SK-N-SH treated with all-trans-retinoic acid at 6 μM for 48 hours (cell line): ENCODE measurements at regions not wholly inside any gene's neighbourhood (a gene's known extent, or its start where the extent isn't known, plus 50 kb on each side); places are given as distances from the start of the nearest gene placed in this dataset.

Experiments
- ATAC-seq: fragments of 200-7000 bp; cut with Tn5 transposase; 3 replicates; pipeline ENCODE4 v1.9.1; 2020; ENCODE audit warnings: mild to moderate bottlenecking, moderate library complexity
- ARNTL ChIP-seq: fragments of 450-650 bp; formaldehyde crosslinking; IDR thresholded peaks from 2 replicates; pipeline ENCODE4 v1.5.0; 2020; ENCODE audit warnings: low read depth, mild to moderate bottlenecking, moderate library complexity, borderline replicate concordance
- BACH2 ChIP-seq: fragments of 250-450 bp; sonication (Bioruptor Pico); IDR thresholded peaks from 2 replicates; pipeline ENCODE4 v1.9.0; 2021; ENCODE audit warnings: mild to moderate bottlenecking, borderline replicate concordance
- CREB5 ChIP-seq: fragments of 250-450 bp; sonication (Bioruptor Pico); IDR thresholded peaks from 2 replicates; pipeline ENCODE4 v1.5.1; 2020; ENCODE audit warnings: low read depth, mild to moderate bottlenecking, moderate library complexity
- CSDC2 ChIP-seq: fragments of 250-450 bp; sonication (Bioruptor Pico); IDR thresholded peaks from 2 replicates; pipeline ENCODE4 v1.5.0; 2020; ENCODE audit warnings: mild to moderate bottlenecking, moderate library complexity
- CSRNP3 ChIP-seq: fragments of 250-450 bp; sonication (Bioruptor Pico); IDR thresholded peaks from 2 replicates; pipeline ENCODE4 v1.5.1; 2021; ENCODE audit warnings: mild to moderate bottlenecking, moderate library complexity
- ESRRG ChIP-seq: fragments of 250-450 bp; sonication (Bioruptor Pico); IDR thresholded peaks from 2 replicates; pipeline ENCODE4 v1.6.1; 2021; ENCODE audit warnings: mild to moderate bottlenecking
- GLIS3 ChIP-seq: fragments of 250-450 bp; sonication (Bioruptor Pico); IDR thresholded peaks from 2 replicates; pipeline ENCODE4 v1.5.0; 2020; ENCODE audit warnings: mild to moderate bottlenecking, moderate library complexity
- ISL1 ChIP-seq: fragments of 250-450 bp; sonication (Bioruptor Pico); IDR thresholded peaks from 2 replicates; pipeline ENCODE4 v2.1.2; 2022; ENCODE audit warnings: mild to moderate bottlenecking, moderate library complexity
- OSR1 ChIP-seq: fragments of 250-450 bp; sonication (Bioruptor Pico); IDR thresholded peaks from 2 replicates; pipeline ENCODE4 v1.8.0; 2022; ENCODE audit warnings: moderate library complexity, mild to moderate bottlenecking, inconsistent platforms
- PATZ1 ChIP-seq: fragments of 250-450 bp; sonication (Bioruptor Pico); IDR thresholded peaks from 2 replicates; pipeline ENCODE4 v1.8.0; 2020; ENCODE audit warnings: mild to moderate bottlenecking, moderate library complexity, borderline replicate concordance
- POU6F1 ChIP-seq: fragments of 250-450 bp; sonication (Bioruptor Pico); IDR thresholded peaks from 2 replicates; pipeline ENCODE4 v1.8.0; 2021; ENCODE audit warnings: low read depth, mild to moderate bottlenecking, moderate library complexity, borderline replicate concordance
- PPARA ChIP-seq: fragments of 250-450 bp; sonication (Bioruptor Pico); IDR thresholded peaks from 2 replicates; pipeline ENCODE4 v1.5.0; 2020; ENCODE audit warnings: mild to moderate bottlenecking, borderline replicate concordance
- SNAI2 ChIP-seq: fragments of 250-450 bp; sonication (Bioruptor Pico); IDR thresholded peaks from 2 replicates; pipeline ENCODE4 v1.5.0; 2020; ENCODE audit warnings: mild to moderate bottlenecking, moderate library complexity
- TCF4 ChIP-seq: fragments of 250-450 bp; sonication (Bioruptor Pico); IDR thresholded peaks from 2 replicates; pipeline ENCODE4 v1.8.0; 2021; ENCODE audit warnings: mild to moderate bottlenecking, moderate library complexity, borderline replicate concordance
- TOX ChIP-seq: fragments of 250-450 bp; sonication (Bioruptor Pico); IDR thresholded peaks from 2 replicates; pipeline ENCODE4 v1.8.0; 2021; ENCODE audit warnings: mild to moderate bottlenecking, moderate library complexity, borderline replicate concordance
- ZC3H10 ChIP-seq: fragments of 250-450 bp; sonication (Bioruptor Pico); IDR thresholded peaks from 2 replicates; pipeline ENCODE4 v1.5.1; 2021; ENCODE audit warnings: mild to moderate bottlenecking, moderate library complexity
- ZFP3 ChIP-seq: fragments of 250-450 bp; sonication (Bioruptor Pico); IDR thresholded peaks from 2 replicates; pipeline ENCODE4 v1.5.0; 2020; ENCODE audit warnings: mild to moderate bottlenecking, moderate library complexity
- ZFP30 ChIP-seq: fragments of 450-650 bp; formaldehyde crosslinking; IDR thresholded peaks from 2 replicates; pipeline ENCODE4 v1.5.0; 2022; ENCODE audit warnings: mild to moderate bottlenecking, moderate library complexity
- ZNF565 ChIP-seq: fragments of 450-650 bp; formaldehyde crosslinking; conservative IDR thresholded peaks from 2 replicates; pipeline ENCODE4 v1.5.0; 2020; ENCODE audit warnings: low read depth, mild to moderate bottlenecking, moderate library complexity
- ZNF70 ChIP-seq: fragments of 450-650 bp; formaldehyde crosslinking; IDR thresholded peaks from 2 replicates; pipeline ENCODE4 v1.5.0; 2020; ENCODE audit warnings: mild to moderate bottlenecking, moderate library complexity
- ZNF8 ChIP-seq: fragments of 450-650 bp; formaldehyde crosslinking; IDR thresholded peaks from 2 replicates; pipeline ENCODE4 v1.5.0; 2020; ENCODE audit warnings: mild to moderate bottlenecking, moderate library complexity

- no peak for ATAC-seq
- TF ChIP-seq ISL1 (CRISPR knock-in tag), result no peak
- TF ChIP-seq TOX, result no peak
- TF ChIP-seq ZNF8 (CRISPR knock-in tag), result no peak
- no peak for TF ChIP-seq SNAI2
- no peak for TF ChIP-seq ZNF70
Observed at GRCh38 chrX:94107981-94108380, 434.0 kb downstream of the FAM133A start.

- ATAC-seq, result no peak
- no peak for TF ChIP-seq SNAI2
- TF ChIP-seq GLIS3 (CRISPR knock-in tag), result no peak
- TF ChIP-seq PATZ1 (CRISPR knock-in tag), result no peak
- no peak for TF ChIP-seq ARNTL (CRISPR knock-in tag)
- TF ChIP-seq TOX, result no peak
- no peak for TF ChIP-seq BACH2 (CRISPR knock-in tag)
- TF ChIP-seq CREB5, result no peak
- no peak for TF ChIP-seq POU6F1
- no peak for TF ChIP-seq ISL1 (CRISPR knock-in tag)
- no peak for TF ChIP-seq PPARA (CRISPR knock-in tag)
- TF ChIP-seq ZNF565 (CRISPR knock-in tag), result no peak
- TF ChIP-seq, all 23 proteins: peak for 0
Observed at GRCh38 chrX:94114362-94114761, 440.4 kb downstream of the FAM133A start.

GRCh38 chrX:94121799-94122198 is 447.8 kb downstream of the FAM133A start:
- TF ChIP-seq BACH2 (CRISPR knock-in tag) (no peak), OSR1 (CRISPR knock-in tag) (no peak), ZNF565 (CRISPR knock-in tag) (no peak), ZC3H10 (no peak), CSDC2 (no peak), ZFP30 (CRISPR knock-in tag) (no peak), PPARA (CRISPR knock-in tag) (no peak), CSRNP3 (no peak), POU6F1 (no peak), ISL1 (CRISPR knock-in tag) (no peak), TOX (no peak)
- TF ChIP-seq, all 23 proteins: peak for 0

GRCh38 chrX:94123062-94123461 is 449.1 kb downstream of the FAM133A start:
- TF ChIP-seq CSDC2 (no peak), ZFP3 (CRISPR knock-in tag) (no peak), PATZ1 (CRISPR knock-in tag) (no peak), TCF4 (CRISPR knock-in tag) (no peak), SNAI2 (no peak), ZNF565 (CRISPR knock-in tag) (no peak), ESRRG (CRISPR knock-in tag) (no peak)
- ATAC-seq, result no peak

More at GRCh38 chrX:94121799-94122198, 447.8 kb downstream of the FAM133A start:
- ATAC-seq, result no peak
